Suprapubic skin (tissue), 4 donors: ENCODE measurements at regions not wholly inside any gene's neighbourhood (a gene's known extent, or its start where the extent isn't known, plus 50 kb on each side); places are given as distances from the start of the nearest gene placed in this dataset.

ENCODE experiments used
- DNase-seq, 2 donors: peaks; one replicate each; pipeline ENCODE4 v3.0.0-alpha.2; 2019; ENCODE audit warnings: low spot score in 2 of 2
- H3K27ac ChIP-seq: fragments of 200-600 bp; sonication (generic); one replicate; pipeline ENCODE4 v1.5.1; 2019
- H3K27me3 ChIP-seq: fragments of 200-600 bp; sonication (generic); one replicate; pipeline ENCODE4 v1.5.1; 2019
- H3K36me3 ChIP-seq: fragments of 200-600 bp; sonication (generic); one replicate; pipeline ENCODE4 v1.5.1; 2019
- H3K4me1 ChIP-seq: fragments of 200-600 bp; sonication (generic); one replicate; pipeline ENCODE4 v1.5.1; 2019
- H3K4me3 ChIP-seq: fragments of 200-600 bp; sonication (generic); one replicate; pipeline ENCODE4 v1.5.1; 2019; ENCODE audit warnings: mild to moderate bottlenecking
- H3K9me3 ChIP-seq: fragments of 200-600 bp; sonication (generic); one replicate; pipeline ENCODE4 v1.5.1; 2019
- CTCF ChIP-seq, 2 donors: fragments of 200-600 bp in 1 of 2; fragments of 450-650 bp in 1 of 2; sonication (generic) in 1 of 2; IDR thresholded peaks; one replicate each; pipeline ENCODE4 v1.5.1; 2016 to 2019; ENCODE audit warnings: antibody characterized with exemption in 2 of 2, mild to moderate bottlenecking in 1 of 2, moderate library complexity in 1 of 2
- EP300 ChIP-seq: sonication (generic); formaldehyde crosslinking; IDR thresholded peaks from one replicate; pipeline ENCODE4 v1.6.1; 2017; ENCODE audit warnings: antibody characterized with exemption
- POLR2A ChIP-seq, 2 donors: fragments of 450-650 bp; IDR thresholded peaks; one replicate each; pipeline ENCODE4 v1.6.1; 2017; ENCODE audit warnings: antibody characterized with exemption in 2 of 2, mild to moderate bottlenecking in 2 of 2, moderate library complexity in 2 of 2
- POLR2AphosphoS5 ChIP-seq, 3 donors: sonication (generic); formaldehyde crosslinking; IDR thresholded peaks; one replicate each; pipeline ENCODE4 v1.6.1; 2017; ENCODE audit warnings: antibody characterized with exemption in 3 of 3
- WGBS: methylation state at CpG from one replicate; pipeline ENCODE4 v1.1.5; 2018; 5-methylcytosine and 5-hydroxymethylcytosine counted together

GRCh38 chr4:22959483-22959882 is 266.7 kb downstream of the GBA3 start:
- Histone ChIP-seq H3K27ac (no peak overlapping the region), H3K36me3 (no peaks in the 10 kb centered on the region), H3K4me3 (no peak overlapping the region), H3K9me3 (no peaks in the 10 kb centered on the region), H3K4me1 (no peaks in the 10 kb centered on the region), H3K27me3 (no peaks in the 10 kb centered on the region)
- DNase-seq = no peak
- TF ChIP-seq POLR2AphosphoS5 (IDR thresholded peaks at IDR 0.05) = no peak
- no peak for TF ChIP-seq CTCF (IDR thresholded peaks at IDR 0.05)
- no peak for TF ChIP-seq EP300
- no peak for TF ChIP-seq POLR2A (IDR thresholded peaks at IDR 0.05)
- WGBS = 86% methylated on average over 2 of the region's 3 CpGs

GRCh38 chr4:22957774-22958309 is 265.1 kb downstream of the GBA3 start:
- no peaks in the 10 kb centered on the region for H3K9me3 ChIP-seq
- WGBS = 70% methylated on average over 1 of the region's 1 CpG
- TF ChIP-seq POLR2AphosphoS5 (IDR thresholded peaks at IDR 0.05) (no peak), EP300 (no peak), CTCF (IDR thresholded peaks at IDR 0.05) (no peak), POLR2A (IDR thresholded peaks at IDR 0.05) (no peak)
- no peak overlapping the region for H3K27ac ChIP-seq
- H3K36me3 ChIP-seq = no peaks in the 10 kb centered on the region
- H3K4me1 ChIP-seq = no peaks in the 10 kb centered on the region
- no peaks in the 10 kb centered on the region for H3K27me3 ChIP-seq
- H3K4me3 ChIP-seq = no peak overlapping the region
- DNase-seq = no peak

DNA sequence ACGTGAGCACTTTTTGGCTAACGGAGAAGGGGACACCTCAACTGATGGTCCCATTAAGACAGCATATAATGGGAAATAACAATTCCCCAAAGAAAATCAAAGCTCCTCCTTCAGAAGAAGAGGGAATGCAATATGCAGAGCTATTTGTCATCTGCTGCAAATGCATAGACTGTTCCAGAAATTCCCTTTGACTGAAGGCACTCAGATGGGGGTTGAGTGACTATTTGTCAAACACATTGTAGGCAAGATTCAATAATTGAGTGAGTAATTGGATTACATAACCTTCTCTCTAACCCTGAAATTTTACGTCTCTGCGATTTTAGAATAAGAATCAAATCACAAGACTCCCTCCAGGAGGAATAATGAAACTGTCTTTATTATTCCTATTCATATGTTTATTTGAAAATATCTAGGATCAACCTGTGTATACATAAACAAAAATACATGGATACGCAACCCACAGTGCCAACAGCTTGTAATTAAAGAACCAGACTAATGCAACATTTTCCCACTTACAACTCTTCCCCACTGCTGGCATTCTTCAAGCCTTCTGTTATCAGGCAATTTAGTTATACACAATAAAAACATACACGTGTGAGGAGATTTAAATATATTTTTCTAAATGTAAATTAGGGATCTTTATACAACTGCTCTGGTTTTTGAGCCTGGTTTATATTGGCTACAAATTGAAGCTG is 256.6 kb downstream of the GBA3 start:
- Histone ChIP-seq H3K9me3 (peaks cover 4% of the 10 kb centered on the region), H3K4me3 (no peak overlapping the region), H3K27me3 (no peaks in the 10 kb centered on the region), H3K4me1 (no peaks in the 10 kb centered on the region), H3K36me3 (no peaks in the 10 kb centered on the region), H3K27ac (no peak overlapping the region)
- no peak for DNase-seq
- WGBS = 84% methylated on average over 6 of the region's 6 CpGs
- no peak for TF ChIP-seq POLR2A (IDR thresholded peaks at IDR 0.05)
- TF ChIP-seq CTCF (IDR thresholded peaks at IDR 0.05) = no peak
- TF ChIP-seq POLR2AphosphoS5 (IDR thresholded peaks at IDR 0.05) = no peak
- no peak for TF ChIP-seq EP300

DNA sequence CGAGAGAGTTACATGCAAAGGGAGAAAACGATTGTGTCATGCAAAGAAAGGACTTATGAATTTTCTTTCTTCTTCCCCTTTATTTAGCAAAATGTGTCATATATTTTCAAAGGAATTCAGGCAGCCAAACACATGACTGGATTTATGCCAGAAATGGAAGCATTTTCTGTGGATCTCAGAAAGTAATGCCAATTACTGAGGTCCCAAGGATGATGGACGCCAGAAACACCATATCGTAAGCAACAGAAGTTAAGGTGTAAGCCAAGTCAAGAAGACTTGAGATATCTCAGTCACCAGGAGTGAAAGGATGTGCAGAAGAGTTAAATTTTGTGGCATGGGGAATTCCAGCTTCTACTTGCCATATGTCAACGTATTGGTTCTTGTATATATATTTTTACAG is 255.1 kb downstream of the GBA3 start:
- no peak for DNase-seq
- Histone ChIP-seq H3K27me3 (no peaks in the 10 kb centered on the region), H3K36me3 (no peaks in the 10 kb centered on the region), H3K9me3 (peaks cover 4% of the 10 kb centered on the region), H3K27ac (no peak overlapping the region), H3K4me1 (no peaks in the 10 kb centered on the region), H3K4me3 (no peak overlapping the region)
- no peak for TF ChIP-seq POLR2A (IDR thresholded peaks at IDR 0.05)
- no peak for TF ChIP-seq POLR2AphosphoS5 (IDR thresholded peaks at IDR 0.05)
- TF ChIP-seq EP300 = no peak
- 77% methylated on average over 5 of the region's 5 CpGs for WGBS

DNA sequence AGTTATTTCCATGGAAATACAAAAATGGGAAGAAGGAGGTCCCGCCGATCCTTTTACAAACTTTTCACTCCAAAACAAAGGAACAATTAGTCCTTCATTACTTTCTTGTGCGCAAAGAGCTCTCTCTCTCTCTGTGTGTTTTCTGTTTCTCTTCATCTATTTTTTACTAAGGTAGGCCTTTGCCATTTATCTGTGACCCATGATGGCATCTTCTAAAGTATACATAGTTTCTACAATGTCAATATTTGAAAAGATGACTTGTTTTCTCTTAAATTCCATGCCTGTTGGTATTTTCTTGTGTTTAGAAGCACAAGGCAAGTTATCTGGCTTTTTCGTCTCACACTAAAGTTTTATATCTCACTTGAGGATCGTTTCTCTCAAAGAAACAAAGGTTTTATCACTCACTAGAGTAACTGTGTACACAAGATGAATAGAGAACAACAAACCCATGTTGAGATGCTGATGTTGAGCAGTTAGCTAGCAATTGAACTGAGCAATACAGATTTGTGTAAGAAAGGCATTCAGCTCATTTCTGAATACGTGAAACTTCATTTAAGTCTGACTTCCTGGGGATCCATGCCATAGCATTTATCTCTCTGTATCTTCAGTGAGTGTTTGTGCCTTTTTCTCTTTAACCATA is 250.3 kb downstream of the GBA3 start:
- TF ChIP-seq EP300 = no peak
- no peak for TF ChIP-seq CTCF (IDR thresholded peaks at IDR 0.05)
- TF ChIP-seq POLR2AphosphoS5 (IDR thresholded peaks at IDR 0.05) = no peak
- no peak for TF ChIP-seq POLR2A (IDR thresholded peaks at IDR 0.05)
- Histone ChIP-seq H3K27ac (no peak overlapping the region), H3K4me1 (no peaks in the 10 kb centered on the region), H3K36me3 (no peaks in the 10 kb centered on the region), H3K27me3 (no peaks in the 10 kb centered on the region), H3K9me3 (peaks cover 4% of the 10 kb centered on the region), H3K4me3 (no peak overlapping the region)
- 79% methylated on average over 6 of the region's 6 CpGs for WGBS
- no peak for DNase-seq
